GM10248 (cell line): ENCODE measurements at regions not wholly inside any gene's neighbourhood (a gene's known extent, or its start where the extent isn't known, plus 50 kb on each side); places are given as distances from the start of the nearest gene placed in this dataset.

Experiments used
- CTCF ChIA-PET: fragments of 300-600 bp; sonication (Branson Sonifier 250); formaldehyde crosslinking; extraction: SDS; loops from one replicate; lab custom pipeline; 2021; ENCODE audit warnings: antibody characterized with exemption; lab: Yijun Ruan, JAX
- POLR2A ChIA-PET: fragments of 350-650 bp; sonication (Branson Sonifier 250); formaldehyde crosslinking; extraction: SDS; loops from one replicate; lab custom pipeline; 2020; ENCODE audit warnings: antibody characterized with exemption; lab: Yijun Ruan, JAX
- DNase-seq: peaks from one replicate; pipeline ENCODE4 v3.0.0; 2012; ENCODE audit errors: extremely low spot score
- CTCF ChIP-seq: IDR thresholded peaks from 2 replicates; pipeline ENCODE4 v1.5.1; 2012; ENCODE audit warnings: mild to moderate bottlenecking, low read depth; ENCODE audit errors: extremely low read depth, missing control alignments, control extremely low read depth

- no peak for TF ChIP-seq CTCF
- CTCF ChIA-PET: no interaction called here
- POLR2A ChIA-PET: no interaction called here
- DNase-seq: no peak
These were observed 63.6 kb upstream of the SH3RF3 start for GRCh38 chr2:109065391-109065734.

GRCh38 chr2:109064660-109065390, 64.2 kb upstream of the SH3RF3 start:
- POLR2A ChIA-PET: no interaction called here

GRCh38 chr2:109062859-109063700, 65.9 kb upstream of the SH3RF3 start:
- no peak for DNase-seq
- CTCF ChIA-PET: no interaction called here
- POLR2A ChIA-PET: no interaction called here
- TF ChIP-seq CTCF: no peak

More at GRCh38 chr2:109064660-109065390, 64.2 kb upstream of the SH3RF3 start:
- no peak for TF ChIP-seq CTCF
- CTCF ChIA-PET: no interaction called here
- no peak for DNase-seq

GRCh38 chr2:109062145-109062858, 66.7 kb upstream of the SH3RF3 start:
- ChIA-PET POLR2A (no interaction called here), CTCF (no interaction called here)
- no peak for TF ChIP-seq CTCF
- no peak for DNase-seq

GRCh38 chr2:109061736-109062135, 67.3 kb upstream of the SH3RF3 start:
- POLR2A ChIA-PET: no interaction called here
- CTCF ChIA-PET: no interaction called here
- TF ChIP-seq CTCF: no peak
- no peak for DNase-seq

GRCh38 chr2:109060496-109060895, 68.5 kb upstream of the SH3RF3 start:
- CTCF ChIA-PET: no interaction called here
- no peak for DNase-seq
- POLR2A ChIA-PET: no interaction called here
- TF ChIP-seq CTCF: no peak
